HG02840 (cell line): ENCODE measurements at regions not wholly inside any gene's neighbourhood (a gene's known extent, or its start where the extent isn't known, plus 50 kb on each side); places are given as distances from the start of the nearest gene placed in this dataset.
"Not testable (repeated sequence)": the region's sequence is repeated elsewhere in the genome, so short reads cannot be mapped to it uniquely, and the experiment has no call there.

Source experiments
- ATAC-seq: cut with Tn5 transposase; IDR thresholded peaks from one replicate; pipeline ENCODE4 v1.9.1; 2021; ENCODE audit warnings: mild to moderate bottlenecking, moderate library complexity, moderate number of reproducible peaks; ENCODE audit not compliant: unreplicated experiment, low FRiP score

DNA sequence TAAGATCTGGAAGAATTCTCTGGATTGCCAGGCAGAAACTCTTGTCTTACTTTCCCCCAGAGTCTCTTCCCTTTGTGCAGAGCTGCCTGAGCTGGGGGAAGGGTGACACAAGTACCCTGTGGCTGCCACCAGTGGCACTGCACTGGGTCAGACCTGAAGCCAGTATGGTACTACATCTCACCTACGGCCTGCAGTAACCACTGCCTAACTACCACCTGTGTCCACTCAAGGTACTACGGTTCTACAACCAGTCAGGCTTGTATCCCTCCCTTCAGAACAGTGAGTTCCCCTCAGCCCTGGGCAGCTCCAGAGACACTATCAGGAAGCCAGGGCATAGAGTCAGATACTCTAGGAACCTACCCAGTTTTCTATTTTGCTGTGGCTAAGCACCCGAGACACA lies 212.0 kb upstream of the POU5F2 start:
- no peak for ATAC-seq

DNA sequence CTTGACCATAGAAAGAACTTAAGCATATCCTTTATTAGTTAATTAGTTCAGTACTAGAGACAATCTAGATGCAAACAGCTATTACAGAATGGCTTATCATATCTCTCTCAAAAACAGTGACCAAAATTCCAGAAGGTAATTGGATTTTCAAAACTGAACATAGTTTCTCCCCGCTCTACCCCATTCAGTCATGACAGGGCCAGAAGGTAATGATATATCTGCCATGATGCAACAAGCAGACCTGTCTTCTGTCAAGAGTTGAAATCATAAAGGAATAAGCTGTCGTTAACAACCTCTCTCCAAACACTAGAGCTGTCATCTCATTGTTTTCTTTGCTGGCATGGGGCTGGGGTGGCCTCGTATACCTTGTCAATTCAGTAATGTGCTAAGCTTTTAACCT lies 200.5 kb upstream of the POU5F2 start:
- ATAC-seq: no peak

DNA sequence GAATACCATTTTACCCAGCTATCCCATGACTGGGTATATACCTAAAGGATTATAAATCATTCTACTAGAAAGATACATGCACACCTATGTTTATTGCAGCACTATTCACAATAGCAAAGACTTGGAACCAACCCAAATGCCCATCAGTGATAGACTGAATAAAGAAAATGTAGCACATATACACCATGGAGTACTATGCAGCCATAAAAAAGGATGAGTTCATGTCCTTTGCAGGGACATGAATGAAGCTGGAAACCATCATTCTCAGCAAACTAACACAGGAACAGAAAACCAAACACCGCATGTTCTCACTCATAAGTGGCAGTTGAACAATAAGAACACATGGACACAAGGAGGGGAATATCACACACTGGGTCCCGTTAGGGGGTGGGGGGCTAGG lies 191.9 kb upstream of the POU5F2 start:
- not testable (repeated sequence) for ATAC-seq

DNA sequence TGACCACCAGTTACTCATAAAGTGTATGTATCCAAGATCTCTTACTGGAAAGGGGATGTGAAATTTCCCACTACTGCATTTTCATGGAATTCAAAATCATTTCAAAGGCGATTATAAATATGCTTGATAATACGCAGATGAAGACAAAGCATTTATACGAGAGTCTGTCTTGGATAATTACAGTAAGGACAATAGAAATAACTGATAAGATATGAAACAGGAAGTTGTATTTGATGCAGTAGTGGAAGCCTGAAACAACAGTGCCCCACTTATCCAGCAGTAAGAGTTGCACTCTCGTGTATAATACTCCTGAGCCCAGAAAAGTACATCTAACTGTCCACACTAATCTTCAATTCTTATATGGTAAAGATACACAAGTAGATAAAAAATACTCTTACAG lies 188.7 kb upstream of the POU5F2 start:
- no peak for ATAC-seq

DNA sequence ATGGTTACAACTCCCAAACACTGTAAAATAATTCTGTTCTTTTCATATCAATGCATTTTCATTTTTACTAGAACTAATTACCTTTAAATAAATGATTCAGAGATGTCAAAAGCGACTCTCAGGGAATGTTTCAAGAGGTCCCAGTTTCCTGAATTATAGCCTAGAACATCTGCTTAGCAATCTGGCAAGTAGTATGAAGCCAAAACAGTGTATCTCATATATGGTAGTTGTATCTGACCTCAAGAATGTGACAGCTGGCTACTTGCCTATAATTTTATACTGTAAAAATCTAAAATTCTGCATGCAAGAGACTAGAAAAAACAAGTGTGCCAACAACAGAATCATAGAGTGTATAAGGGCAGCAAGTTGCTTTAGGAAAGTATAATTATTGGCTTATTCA lies 187.7 kb upstream of the POU5F2 start:
- ATAC-seq: no peak

DNA sequence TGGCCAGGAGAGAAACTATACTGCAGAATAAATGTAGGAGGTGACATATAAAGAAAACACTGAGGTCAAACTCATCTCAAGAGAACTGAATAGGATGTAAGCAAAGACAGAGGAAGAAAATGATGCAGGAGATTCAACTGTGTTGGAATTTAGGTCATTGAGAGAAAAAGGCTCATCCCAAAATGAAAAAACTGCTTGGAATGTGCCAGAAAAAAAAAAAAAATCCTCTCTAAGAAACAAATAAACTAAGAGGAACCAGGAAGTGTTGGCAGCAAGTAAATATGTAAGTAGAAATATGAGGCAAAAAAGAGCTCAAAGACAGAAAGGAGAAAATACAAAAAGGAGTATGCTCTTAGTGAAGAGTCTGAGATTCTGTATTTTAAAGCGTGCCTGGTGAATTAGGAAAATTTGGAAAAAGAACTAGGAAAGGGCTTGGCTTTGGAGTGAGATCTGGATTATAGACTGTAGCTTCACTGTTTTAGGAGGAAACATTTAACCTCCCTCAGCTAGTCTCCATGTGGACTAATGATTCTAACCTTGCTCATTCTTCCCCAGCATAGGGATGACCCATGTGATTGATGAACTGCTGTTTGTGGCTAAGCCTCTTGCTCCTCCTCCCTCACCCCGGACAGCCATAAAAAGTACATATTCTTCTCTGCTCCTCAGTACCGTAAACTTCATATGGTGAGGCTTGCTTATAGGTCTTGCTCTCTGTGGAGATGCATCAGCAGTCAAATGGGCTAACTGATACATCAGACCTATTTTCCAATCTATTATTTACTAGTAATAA lies 185.6 kb upstream of the POU5F2 start:
- no peak for ATAC-seq

DNA sequence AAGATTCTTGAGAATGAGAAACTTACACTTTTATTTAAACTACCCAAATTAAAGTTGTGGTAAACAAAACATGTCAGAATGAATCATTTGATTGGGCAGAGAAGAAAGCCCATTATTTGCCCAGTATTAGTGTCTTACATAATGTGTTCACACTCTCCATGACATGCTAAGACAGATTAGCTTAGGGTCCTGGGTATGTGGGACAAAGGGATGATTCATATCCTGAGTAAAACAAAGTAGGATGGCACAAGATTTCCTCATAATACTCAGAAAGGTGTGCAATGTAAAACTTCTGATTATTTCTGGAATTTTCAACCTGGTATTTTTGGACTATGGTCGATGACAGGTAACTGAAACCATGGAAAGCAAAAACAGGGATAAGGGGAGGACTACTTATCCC lies 183.9 kb upstream of the POU5F2 start:
- ATAC-seq: no peak

DNA sequence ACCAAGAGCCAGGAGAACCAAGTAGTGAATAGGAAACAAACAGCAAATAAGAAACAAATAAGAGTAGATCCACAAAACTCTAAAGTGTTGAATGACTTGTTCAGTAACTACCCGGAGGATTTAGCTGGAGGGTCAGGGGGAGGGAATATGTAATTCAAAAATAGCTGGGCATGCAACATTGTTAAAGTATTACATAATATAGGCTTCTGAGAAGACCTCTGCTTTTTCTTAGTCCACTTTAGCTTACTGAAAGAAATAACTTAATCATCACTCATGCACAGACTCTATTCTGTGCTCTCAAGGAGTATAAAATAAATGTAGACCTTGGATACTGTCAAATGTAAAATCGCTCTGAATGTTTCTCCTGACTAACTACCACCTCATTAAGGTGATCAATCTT lies 183.2 kb upstream of the POU5F2 start:
- ATAC-seq: no peak

DNA sequence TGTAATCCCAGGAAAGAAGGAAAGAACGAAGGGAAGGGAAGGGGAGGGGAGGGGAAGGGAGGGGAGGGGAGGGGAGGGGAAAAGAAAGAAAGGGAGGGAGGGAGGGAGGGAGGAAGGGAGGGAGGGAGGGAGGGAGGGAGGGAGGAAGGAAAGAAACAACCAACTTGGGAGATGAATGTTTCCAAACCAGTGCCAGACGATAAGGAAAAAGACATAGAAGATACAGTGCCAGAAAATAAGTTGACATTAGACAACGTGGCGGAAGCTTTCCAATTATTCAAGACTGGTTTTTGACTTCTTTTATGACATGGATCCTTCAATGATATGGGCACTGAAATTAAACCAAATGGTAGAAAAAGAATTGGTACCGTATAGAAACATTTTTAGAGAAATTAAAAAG lies 181.2 kb upstream of the POU5F2 start:
- no peak for ATAC-seq

DNA sequence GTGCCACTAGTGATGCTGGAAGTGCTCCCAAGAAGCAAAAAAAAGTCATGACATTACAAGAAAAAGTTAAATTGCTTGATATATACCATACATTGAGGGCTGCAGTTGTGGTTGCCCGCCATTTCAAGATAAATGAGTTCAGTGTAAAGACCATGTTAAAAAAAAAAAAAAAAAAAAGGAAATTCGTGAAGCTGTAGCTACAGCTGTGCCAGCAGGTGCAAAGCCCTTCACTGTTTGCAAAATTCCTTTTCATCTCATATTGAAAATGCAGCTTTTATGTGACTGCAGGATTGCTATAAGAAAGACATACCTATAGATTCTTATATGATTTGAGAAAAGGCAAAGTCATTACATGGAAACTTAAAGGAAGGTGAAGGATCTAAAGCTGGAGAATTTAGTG lies 179.6 kb upstream of the POU5F2 start:
- no peak for ATAC-seq

DNA sequence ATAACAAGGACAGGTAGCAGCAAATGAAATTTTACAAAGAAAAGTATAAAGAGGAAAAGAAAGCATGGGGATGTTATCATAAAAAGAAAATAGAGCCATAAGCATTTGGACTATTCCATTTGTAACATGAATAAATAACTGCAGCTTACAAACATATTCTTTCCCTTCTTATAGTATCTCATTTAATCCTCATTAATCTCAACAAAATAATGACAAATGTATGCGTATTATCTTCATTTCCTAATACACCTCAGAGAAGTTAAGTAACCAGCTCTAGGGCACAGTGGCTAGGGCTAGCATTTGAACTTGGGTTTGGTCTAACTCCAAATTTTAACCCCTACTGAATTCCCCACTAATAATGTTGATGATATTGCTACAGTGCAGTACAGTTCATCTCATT lies 175.5 kb upstream of the POU5F2 start:
- no peak for ATAC-seq

DNA sequence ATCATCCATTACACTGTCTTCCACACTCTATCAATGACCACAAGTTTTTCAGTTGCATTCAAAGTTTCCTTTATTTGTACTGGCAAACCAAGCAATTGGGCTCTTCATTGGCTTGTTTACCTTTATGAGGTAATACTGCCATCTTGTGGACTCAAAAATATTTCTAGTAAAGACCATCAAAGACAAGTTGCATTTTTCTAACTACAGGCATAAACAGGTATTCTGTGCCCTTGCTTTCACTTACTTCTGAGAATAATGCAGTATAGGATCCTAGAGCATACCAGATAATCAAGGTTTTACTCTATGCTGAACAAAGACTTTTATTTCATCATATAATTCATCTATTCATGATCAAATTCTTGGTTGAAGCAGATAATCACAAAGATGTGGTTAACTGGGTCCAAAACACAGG lies 173.7 kb upstream of the POU5F2 start:
- no peak for ATAC-seq

DNA sequence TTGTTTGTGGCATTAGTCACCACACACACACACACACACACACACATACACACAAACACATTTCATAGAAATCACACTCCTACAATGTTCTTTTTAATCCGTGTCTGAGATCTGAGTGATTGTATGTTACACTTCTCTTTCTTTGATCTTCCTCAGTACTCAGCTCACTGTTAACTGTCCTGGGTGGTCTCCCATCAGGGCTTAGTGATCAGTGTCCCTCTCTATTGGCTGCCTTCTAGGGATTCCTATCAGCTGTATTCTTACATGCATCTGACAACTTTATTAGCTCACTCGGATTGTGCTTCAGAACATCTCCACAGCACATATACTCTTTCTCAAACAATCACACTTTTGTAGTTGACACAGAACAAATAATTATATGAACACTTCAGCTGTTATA lies 170.2 kb upstream of the POU5F2 start:
- no peak for ATAC-seq

DNA sequence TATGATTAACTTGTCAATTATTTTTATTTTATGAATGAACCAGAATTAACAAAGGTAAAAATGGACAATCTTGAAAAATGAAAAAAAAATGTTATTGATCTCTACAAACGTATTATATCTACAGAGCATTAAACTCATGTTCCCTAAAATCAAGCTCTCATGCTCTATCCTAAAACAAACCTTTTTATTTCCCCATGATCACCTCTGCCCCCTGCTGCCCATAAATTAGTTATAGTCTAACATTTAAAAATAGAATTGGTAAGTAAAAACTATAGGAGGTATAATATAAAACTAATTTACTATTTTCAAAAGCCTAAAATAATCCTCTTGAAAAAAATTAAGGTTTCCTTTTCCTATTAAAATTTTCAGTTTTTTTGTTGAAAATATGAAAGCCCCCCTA lies 168.0 kb upstream of the POU5F2 start:
- no peak for ATAC-seq

DNA sequence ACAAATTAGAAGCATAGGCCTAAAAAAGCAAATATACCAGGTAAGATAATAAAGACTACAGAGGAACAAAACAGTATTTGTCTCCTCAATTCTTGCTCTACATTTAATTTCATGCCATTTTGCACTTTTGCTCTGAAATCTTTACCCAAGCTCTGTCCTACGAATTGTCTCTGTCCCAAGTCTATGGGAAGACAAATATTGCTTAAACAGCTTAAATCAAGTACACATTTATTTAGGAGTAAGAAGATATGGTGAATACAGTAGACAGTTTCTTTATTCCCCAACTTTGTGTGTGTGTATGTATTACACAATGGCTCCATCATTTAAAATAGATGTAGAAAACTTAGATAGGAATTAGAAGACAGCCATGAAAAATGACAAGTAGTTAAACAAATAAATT lies 163.5 kb upstream of the POU5F2 start:
- ATAC-seq: no peak

DNA sequence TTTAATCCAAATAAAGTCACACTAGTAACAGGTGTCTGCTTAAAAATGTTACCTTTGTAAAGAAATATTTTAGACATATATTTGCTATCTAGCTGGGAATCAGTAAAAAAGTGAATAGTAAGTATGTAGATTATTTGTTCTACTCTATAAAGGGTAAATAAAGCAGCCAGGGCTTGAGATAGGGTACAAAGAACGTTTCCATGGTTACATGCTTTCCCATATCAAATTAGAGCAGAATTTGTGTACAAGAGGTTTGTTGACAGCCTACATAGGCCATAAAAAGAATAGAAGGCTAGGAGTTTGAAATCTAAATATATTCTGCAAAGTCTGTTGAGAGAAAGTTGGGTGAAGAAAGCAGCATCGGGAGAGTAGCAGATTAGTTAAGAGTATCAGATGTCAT lies 160.9 kb upstream of the POU5F2 start:
- ATAC-seq: no peak

DNA sequence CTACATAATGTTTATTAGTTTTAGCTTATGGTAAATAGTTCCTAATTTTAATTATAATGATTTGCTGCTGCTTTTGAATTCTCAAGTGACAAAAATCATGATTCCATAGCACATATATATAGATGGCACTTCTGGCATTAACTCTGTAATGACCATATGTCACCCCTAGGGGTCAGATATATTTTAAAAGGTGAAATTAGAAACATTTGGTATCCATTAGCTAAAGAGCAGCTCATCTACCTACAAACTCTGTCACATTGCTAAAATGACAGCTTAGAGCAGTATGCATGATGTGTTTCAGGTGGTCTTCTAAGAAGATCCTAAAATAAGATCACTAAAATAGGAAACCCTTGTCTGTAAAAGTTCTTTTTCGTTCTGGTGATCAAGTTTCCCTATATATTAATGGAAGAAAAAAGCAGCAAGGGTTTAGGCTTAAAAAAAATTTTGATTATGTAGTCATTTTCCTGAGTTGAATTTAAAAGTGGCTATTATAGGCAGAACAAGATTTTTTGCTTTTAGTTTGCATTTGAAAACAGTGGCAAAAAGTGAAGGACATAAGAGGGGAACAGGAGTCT lies 157.7 kb upstream of the POU5F2 start:
- peak; percentile 90 for ATAC-seq

DNA sequence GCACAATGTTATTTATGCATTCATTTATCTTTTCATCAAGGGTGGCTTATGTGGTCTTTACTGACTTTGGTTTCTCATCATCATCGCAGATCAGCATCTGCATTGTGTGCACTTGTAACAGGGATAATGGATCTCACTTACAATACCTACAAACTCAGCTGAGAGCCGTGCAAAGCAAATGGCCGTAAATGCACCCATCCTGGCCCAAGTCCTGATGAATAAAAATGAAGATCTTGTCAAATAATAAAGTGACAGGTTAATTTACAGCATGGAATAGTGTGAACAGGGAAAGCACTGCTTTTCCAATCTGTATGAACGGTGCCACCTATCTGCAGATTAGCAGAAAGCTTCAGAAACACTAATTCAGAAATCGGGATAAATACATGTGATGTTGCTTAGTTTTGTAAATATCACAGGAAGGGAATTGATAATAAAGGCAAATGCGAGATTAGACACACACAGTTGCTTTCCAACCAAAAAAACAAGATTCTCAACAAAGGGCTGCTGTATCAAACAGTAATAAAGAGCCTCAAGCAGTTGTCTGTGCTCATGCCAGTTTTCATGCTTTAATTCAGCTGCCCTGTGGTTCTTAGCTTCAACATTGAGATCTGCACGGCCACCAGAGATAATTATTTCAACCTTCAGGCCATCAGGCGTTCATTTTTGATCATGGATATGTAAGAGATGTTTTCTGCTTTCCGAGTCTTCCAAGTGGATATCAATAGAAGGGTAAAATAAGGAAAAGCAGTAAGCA lies 153.4 kb upstream of the POU5F2 start:
- no peak for ATAC-seq

DNA sequence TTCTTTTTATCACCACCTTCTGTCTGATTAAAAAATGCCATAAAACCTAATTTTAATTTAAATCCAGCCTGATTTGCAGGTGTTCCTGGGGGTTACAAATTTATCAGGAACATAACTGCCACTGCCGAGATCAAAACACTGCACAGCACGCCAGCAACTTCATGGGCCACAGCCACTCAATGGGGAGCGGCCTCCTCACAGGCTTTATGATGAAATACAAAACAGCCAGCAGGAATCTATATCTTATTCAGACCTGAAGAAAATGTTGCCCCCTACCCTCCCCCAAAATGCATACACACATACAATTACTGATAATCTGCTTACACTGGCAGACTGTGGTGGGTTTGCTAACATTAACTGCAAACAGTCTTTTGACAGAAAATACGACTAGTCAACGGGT lies 151.7 kb upstream of the POU5F2 start:
- no peak for ATAC-seq

DNA sequence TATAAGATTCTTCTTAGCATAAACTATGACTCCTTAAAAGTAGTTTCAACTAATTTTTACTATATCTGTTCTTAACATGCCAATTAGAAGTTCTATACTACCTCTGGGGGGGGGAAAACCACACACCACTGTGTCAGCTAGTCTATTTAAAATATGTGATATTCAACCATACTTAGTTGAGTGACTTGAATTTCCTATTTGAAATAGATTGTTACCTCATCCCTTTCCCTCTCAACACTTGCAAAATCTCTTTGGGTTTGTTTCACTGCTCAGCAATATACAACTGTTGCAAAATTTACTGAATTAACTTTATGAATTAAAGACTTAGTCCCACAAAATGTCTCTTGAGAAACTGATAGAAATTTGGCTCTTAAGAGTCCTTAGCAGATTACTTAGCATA lies 151.1 kb upstream of the POU5F2 start:
- no peak for ATAC-seq

DNA sequence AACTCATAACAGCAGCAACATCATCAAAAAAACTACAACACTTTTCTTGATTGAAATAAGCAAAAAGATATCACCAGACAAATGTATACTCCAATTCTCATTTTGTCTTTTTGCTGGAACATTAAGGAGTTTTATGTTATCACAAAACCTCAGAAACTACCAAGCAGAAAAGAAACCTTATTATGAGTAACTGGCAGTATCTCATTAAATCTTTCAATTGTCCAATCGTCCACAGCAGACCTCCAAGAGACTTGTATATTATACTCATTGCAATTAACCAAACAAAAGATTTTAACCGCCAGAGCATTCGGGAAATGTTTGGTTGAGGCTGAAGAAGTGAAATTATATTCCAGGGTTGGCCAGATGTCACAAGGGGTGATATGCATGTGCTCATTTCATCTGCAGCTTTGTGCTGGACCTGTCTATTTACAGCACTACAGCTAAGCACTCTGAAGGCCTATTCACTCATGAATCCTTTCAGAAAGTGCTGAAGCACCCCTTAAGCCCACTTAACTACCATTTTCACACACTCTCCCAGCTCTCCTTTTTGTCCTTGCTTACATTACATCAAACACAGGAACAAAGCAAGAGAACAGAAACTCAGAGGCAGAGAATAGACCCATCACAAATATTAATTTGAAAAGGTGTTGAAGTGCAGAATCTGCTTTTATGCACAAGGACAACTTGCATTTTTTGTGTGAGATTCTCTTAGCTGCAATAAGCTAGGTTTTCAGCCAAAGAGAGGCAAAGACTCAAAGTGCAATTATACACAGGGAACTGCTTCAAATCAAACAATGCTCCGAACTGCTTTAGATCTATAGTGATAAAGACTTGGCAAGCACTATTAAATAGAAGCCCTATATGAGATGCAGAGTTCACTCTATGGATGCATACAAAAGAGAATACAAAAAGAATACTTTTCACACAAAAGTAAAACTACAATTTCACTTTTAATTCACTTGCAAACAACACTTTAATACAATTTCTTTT lies 150.4 kb upstream of the POU5F2 start:
- ATAC-seq: no peak
